ENCODE measurements at regions not wholly inside any gene's neighbourhood (a gene's known extent, or its start where the extent isn't known, plus 50 kb on each side); places are given as distances from the start of the nearest gene placed in this dataset.

GRCh38 chr19:29295285-29295684 lies 82.3 kb upstream of the UQCRFS1 start:
- no peak for TF ChIP-seq CTCF (IDR thresholded peaks at IDR 0.05 in 4 of 5, conservative IDR thresholded peaks at IDR 0.05 in 1 of 5)
- no peak for TF ChIP-seq POLR2A (IDR thresholded peaks at IDR 0.05)
- Histone ChIP-seq H3K4me3 (no peak overlapping the region), H3K4me1 (no peaks in the 10 kb centered on the region), H3K27ac (no peak overlapping the region), H3K27me3 (no peaks in the 10 kb centered on the region), H3K36me3 (no peaks in the 10 kb centered on the region), H3K9me3 (no peaks in the 10 kb centered on the region)
- in situ Hi-C loops (cut with MboI; ENCODE audit: low sequenced_read_pairs in 4 of 4) = no loop called here
- ATAC-seq = no peak
- no peak for DNase-seq
- intact Hi-C loops (cut with DNase I; ENCODE audit: low total_unique reads) = no loop called here

GRCh38 chr19:29297381-29297780 lies 84.4 kb upstream of the UQCRFS1 start:
- intact Hi-C loops (cut with DNase I; ENCODE audit: low total_unique reads) (no loop called here), in situ Hi-C loops (cut with MboI; ENCODE audit: low sequenced_read_pairs in 4 of 4) (no loop called here)
- no peaks in the 10 kb centered on the region for H3K36me3 ChIP-seq
- ATAC-seq = no peak
- no peaks in the 10 kb centered on the region for H3K9me3 ChIP-seq
- no peak for DNase-seq
- H3K4me3 ChIP-seq = no peak overlapping the region
- no peaks in the 10 kb centered on the region for H3K27me3 ChIP-seq
- TF ChIP-seq POLR2A (IDR thresholded peaks at IDR 0.05) = no peak
- TF ChIP-seq CTCF (IDR thresholded peaks at IDR 0.05 in 4 of 5, conservative IDR thresholded peaks at IDR 0.05 in 1 of 5) = no peak
- no peaks in the 10 kb centered on the region for H3K4me1 ChIP-seq
- no peak overlapping the region for H3K27ac ChIP-seq

GRCh38 chr19:29299416-29300380 lies 86.7 kb upstream of the UQCRFS1 start:
- H3K9me3 ChIP-seq = no peaks in the 10 kb centered on the region

GRCh38 chr19:29302002-29302928 lies 89.3 kb upstream of the UQCRFS1 start:
- no peak for TF ChIP-seq CTCF (IDR thresholded peaks at IDR 0.05 in 4 of 5, conservative IDR thresholded peaks at IDR 0.05 in 1 of 5)
- TF ChIP-seq POLR2A (IDR thresholded peaks at IDR 0.05) = no peak
- H3K27me3 ChIP-seq = peaks cover 0 to 9% (median 0%) of the 10 kb centered on the region in 3 donors
- H3K27ac ChIP-seq = no peak overlapping the region
- no peaks in the 10 kb centered on the region for H3K36me3 ChIP-seq
- DNase-seq (no peak), ATAC-seq (no peak)
- in situ Hi-C loops (cut with MboI; ENCODE audit: low sequenced_read_pairs in 4 of 4) = no loop called here
- H3K4me1 ChIP-seq = no peaks in the 10 kb centered on the region
- no peak overlapping the region for H3K4me3 ChIP-seq
- no peaks in the 10 kb centered on the region for H3K9me3 ChIP-seq
- intact Hi-C loops (cut with DNase I; ENCODE audit: low total_unique reads) = no loop called here

More at GRCh38 chr19:29299416-29300380, 86.7 kb upstream of the UQCRFS1 start:
- TF ChIP-seq POLR2A (IDR thresholded peaks at IDR 0.05) = no peak
- no peak for TF ChIP-seq CTCF (IDR thresholded peaks at IDR 0.05 in 4 of 5, conservative IDR thresholded peaks at IDR 0.05 in 1 of 5)
- in situ Hi-C loops (cut with MboI; ENCODE audit: low sequenced_read_pairs in 4 of 4) (no loop called here), intact Hi-C loops (cut with DNase I; ENCODE audit: low total_unique reads) (no loop called here)
- Histone ChIP-seq H3K4me3 (no peak overlapping the region), H3K36me3 (no peaks in the 10 kb centered on the region), H3K27ac (no peak overlapping the region), H3K4me1 (no peaks in the 10 kb centered on the region), H3K27me3 (peaks cover 0 to 3% (median 0%) of the 10 kb centered on the region in 3 donors)
- DNase-seq (no peak), ATAC-seq (no peak)

All from gastrocnemius medialis (tissue), 4 donors.